GM23338 (cell line): ENCODE measurements at regions not wholly inside any gene's neighbourhood (a gene's known extent, or its start where the extent isn't known, plus 50 kb on each side); places are given as distances from the start of the nearest gene placed in this dataset.

Source experiments
- ATAC-seq: fragments of 200-7000 bp; cut with Tn5 transposase; 3 replicates; pipeline ENCODE4 v1.9.1; 2020
- DNase-seq: peaks from one replicate; pipeline ENCODE4 v3.0.0-alpha.2; 2015; ENCODE audit warnings: low spot score
- H2AFZ ChIP-seq: fragments of 200-600 bp; sonication (generic); 2 replicates; pipeline ENCODE4 v1.8.0; 2016; ENCODE audit warnings: antibody characterized with exemption, mild to moderate bottlenecking, moderate library complexity
- H3F3A ChIP-seq: fragments of 200-600 bp; sonication (generic); replicated peaks from 2 replicates; pipeline ENCODE4 v1.8.0; 2017; ENCODE audit warnings: antibody characterized with exemption, mixed run types, low read depth
- H3K27ac ChIP-seq: fragments of 200-600 bp; sonication (generic); 2 replicates; pipeline ENCODE4 v1.6.1; 2016; ENCODE audit warnings: low read depth
- H3K27me3 ChIP-seq: fragments of 200-600 bp; sonication (generic); 2 replicates; pipeline ENCODE4 v1.8.0; 2016; ENCODE audit warnings: mild to moderate bottlenecking, mixed run types, moderate library complexity; ENCODE audit not compliant: insufficient read depth
- H3K36me3 ChIP-seq: fragments of 200-600 bp; sonication (generic); 2 replicates; pipeline ENCODE4 v1.8.0; 2016; ENCODE audit warnings: mild to moderate bottlenecking; ENCODE audit not compliant: insufficient read depth
- H3K4me1 ChIP-seq: fragments of 200-600 bp; sonication (generic); 2 replicates; pipeline ENCODE4 v1.8.0; 2016; ENCODE audit warnings: mild to moderate bottlenecking, moderate library complexity; ENCODE audit not compliant: insufficient read depth
- H3K4me2 ChIP-seq: fragments of 200-600 bp; sonication (generic); 2 replicates; pipeline ENCODE4 v1.7.1; 2017; ENCODE audit warnings: mixed run types
- H3K4me3 ChIP-seq: fragments of 200-600 bp; sonication (generic); 2 replicates; pipeline ENCODE4 v1.6.1; 2016; ENCODE audit warnings: mixed run types
- H3K79me2 ChIP-seq: fragments of 200-600 bp; sonication (generic); replicated peaks from 2 replicates; pipeline ENCODE4 v1.8.0; 2017; ENCODE audit warnings: mild to moderate bottlenecking; ENCODE audit not compliant: insufficient read depth
- H3K9me2 ChIP-seq: fragments of 200-600 bp; sonication (generic); 2 replicates; pipeline ENCODE4 v1.8.0; 2017; ENCODE audit not compliant: insufficient read depth
- H4K20me1 ChIP-seq: fragments of 200-600 bp; sonication (generic); replicated peaks from 2 replicates; pipeline ENCODE4 v1.8.0; 2017; ENCODE audit warnings: mild to moderate bottlenecking; ENCODE audit not compliant: insufficient read depth
- H3K27ac Mint-ChIP-seq: 2 replicates; pipeline ENCODE4 v1.8.0; 2020; ENCODE audit warnings: inconsistent platforms, mild to moderate bottlenecking, moderate library complexity, mixed read lengths
- H3K27me3 Mint-ChIP-seq: 3 replicates; pipeline ENCODE4 v1.8.0; 2022; ENCODE audit warnings: low read depth, mild to moderate bottlenecking, moderate library complexity, mixed read lengths, inconsistent platforms; ENCODE audit not compliant: insufficient read depth, poor library complexity
- H3K36me3 Mint-ChIP-seq: 3 replicates; pipeline ENCODE4 v1.8.0; 2021; ENCODE audit warnings: low read depth, mild to moderate bottlenecking, inconsistent platforms, moderate library complexity, mixed read lengths
- H3K4me1 Mint-ChIP-seq: 3 replicates; pipeline ENCODE4 v1.8.0; 2020; ENCODE audit warnings: mild to moderate bottlenecking, inconsistent platforms, mixed read lengths
- H3K4me3 Mint-ChIP-seq: 3 replicates; pipeline ENCODE4 v1.8.0; 2021; ENCODE audit warnings: moderate library complexity, mild to moderate bottlenecking, inconsistent platforms, mixed read lengths
- H3K9me3 Mint-ChIP-seq: 3 replicates; pipeline ENCODE4 v1.8.0; 2020; ENCODE audit warnings: moderate library complexity, mild to moderate bottlenecking, inconsistent platforms, mixed read lengths
- CREB1 ChIP-seq: fragments of 250-450 bp; sonication (Bioruptor Pico); IDR thresholded peaks from 2 replicates; pipeline ENCODE4 v1.5.0; 2020; ENCODE audit warnings: low read depth, mild to moderate bottlenecking, moderate library complexity
- EZH2 ChIP-seq: fragments of 200-600 bp; sonication (generic); IDR thresholded peaks from one replicate; pipeline ENCODE4 v1.8.0; 2017; ENCODE audit warnings: antibody characterized with exemption, mild to moderate bottlenecking, low read depth; ENCODE audit not compliant: unreplicated experiment
- EZH2phosphoT487 ChIP-seq: fragments of 200-600 bp; sonication (generic); IDR thresholded peaks from one replicate; pipeline ENCODE4 v1.8.1; 2018; ENCODE audit warnings: antibody characterized with exemption; ENCODE audit not compliant: unreplicated experiment
- JUNB ChIP-seq: IDR thresholded peaks from one replicate; pipeline ENCODE4 v1.6.1; 2016; ENCODE audit warnings: antibody characterized with exemption; ENCODE audit not compliant: unreplicated experiment
- STAT1 ChIP-seq: IDR thresholded peaks from one replicate; pipeline ENCODE4 v1.6.1; 2016; ENCODE audit warnings: antibody characterized with exemption; ENCODE audit not compliant: unreplicated experiment
- ZNF114 ChIP-seq: fragments of 250-450 bp; sonication (Bioruptor Pico); IDR thresholded peaks from 2 replicates; pipeline ENCODE4 v1.5.0; 2020; ENCODE audit warnings: mild to moderate bottlenecking, moderate library complexity
- ZNF331 ChIP-seq: fragments of 250-450 bp; sonication (Bioruptor Pico); IDR thresholded peaks from 2 replicates; pipeline ENCODE4 v1.5.0; 2020; ENCODE audit warnings: low read depth, mild to moderate bottlenecking, moderate library complexity
- TF ChIP-seq, protein P1 (sequence below): IDR thresholded peaks from one replicate; pipeline ENCODE4 v1.6.1; 2018; ENCODE audit warnings: antibody characterized with exemption; ENCODE audit not compliant: unreplicated experiment

DNA sequence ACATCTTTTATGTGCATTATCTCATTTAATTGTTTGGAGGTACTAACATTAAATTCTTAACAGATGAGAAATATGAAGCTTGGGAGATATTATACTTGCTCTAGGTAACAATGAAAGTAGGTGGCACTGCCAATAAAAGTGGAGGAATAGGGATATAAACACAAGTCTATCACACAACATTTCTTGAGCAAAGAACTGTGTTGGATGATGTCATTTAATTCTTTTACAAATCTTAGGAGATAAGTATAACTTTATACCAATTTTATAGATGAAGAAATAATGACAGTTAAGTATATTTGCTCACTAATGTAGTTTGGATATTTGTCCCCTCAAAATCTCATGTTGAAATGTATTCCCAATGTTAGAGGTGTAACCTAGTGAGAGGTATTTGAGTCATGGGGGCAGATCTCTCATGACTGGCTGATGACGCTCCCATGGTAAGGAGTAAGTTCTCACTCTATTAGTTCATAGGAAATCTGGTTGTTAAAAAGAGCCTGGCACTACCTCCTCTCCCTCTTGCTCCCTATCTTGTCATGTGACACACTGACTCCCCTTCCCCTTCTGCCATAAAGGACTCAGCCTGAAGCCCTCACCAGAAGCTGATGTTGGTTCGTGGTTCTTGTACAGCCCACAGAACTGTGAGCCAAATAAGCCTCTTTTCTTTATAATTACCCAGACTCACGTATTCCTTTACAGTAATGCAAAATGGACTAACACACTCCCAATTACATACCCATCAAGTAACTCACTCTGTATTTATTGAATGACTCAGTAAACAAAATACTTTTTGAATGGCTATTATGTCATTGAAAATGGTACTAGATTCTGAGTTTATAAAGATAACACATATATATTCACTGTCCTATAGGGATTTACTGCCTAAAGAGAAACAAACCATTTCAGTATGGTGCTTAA, 146.8 kb upstream of the KITLG start:
- Mint-ChIP-seq H3K4me3 (no peak overlapping the region), H3K27ac (no peak overlapping the region), H3K36me3 (no peaks in the 10 kb centered on the region), H3K27me3 (peaks cover 3% of the 10 kb centered on the region), H3K4me1 (no peaks in the 10 kb centered on the region), H3K9me3 (no peaks in the 10 kb centered on the region)
- DNase-seq, result no peak
- H3K79me2 ChIP-seq, result no peaks in the 10 kb centered on the region
- no peak overlapping the region for H3K4me2 ChIP-seq
- TF ChIP-seq ZNF114 (CRISPR knock-in tag) (no peak), EZH2 (no peak), STAT1 (no peak), EZH2phosphoT487 (no peak), CREB1 (no peak), ZNF331 (CRISPR knock-in tag) (no peak)
- ATAC-seq, result no peak
- no peak overlapping the region for H2AFZ ChIP-seq
- no peaks in the 10 kb centered on the region for H3K27me3 ChIP-seq
- H3F3A ChIP-seq, result no peaks in the 10 kb centered on the region
- no peaks in the 10 kb centered on the region for H4K20me1 ChIP-seq
- H3K9me2 ChIP-seq, result no peaks in the 10 kb centered on the region
- no peaks in the 10 kb centered on the region for H3K4me1 ChIP-seq
- no peak overlapping the region for H3K4me3 ChIP-seq
- H3K27ac ChIP-seq, result no peak overlapping the region
- H3K36me3 ChIP-seq, result no peaks in the 10 kb centered on the region

GRCh38 chr12:88725592-88726143, 145.4 kb upstream of the KITLG start:
- Histone ChIP-seq H4K20me1 (no peaks in the 10 kb centered on the region), H3K36me3 (no peaks in the 10 kb centered on the region), H3K9me2 (no peaks in the 10 kb centered on the region), H3K4me1 (no peaks in the 10 kb centered on the region), H3K79me2 (no peaks in the 10 kb centered on the region), H3F3A (no peaks in the 10 kb centered on the region), H3K27me3 (no peaks in the 10 kb centered on the region), H3K4me3 (no peak overlapping the region), H3K27ac (no peak overlapping the region), H2AFZ (no peak overlapping the region), H3K4me2 (no peak overlapping the region)
- peaks cover 3% of the 10 kb centered on the region for H3K27me3 Mint-ChIP-seq
- ATAC-seq (no peak), DNase-seq (no peak)
- no peak overlapping the region for H3K27ac Mint-ChIP-seq
- H3K9me3 Mint-ChIP-seq, result no peaks in the 10 kb centered on the region
- no peaks in the 10 kb centered on the region for H3K4me1 Mint-ChIP-seq
- no peaks in the 10 kb centered on the region for H3K36me3 Mint-ChIP-seq
- no peak overlapping the region for H3K4me3 Mint-ChIP-seq
- TF ChIP-seq EZH2phosphoT487, result no peak

GRCh38 chr12:88723219-88723618, 142.9 kb upstream of the KITLG start:
- Histone ChIP-seq H3F3A (no peaks in the 10 kb centered on the region), H3K4me1 (no peaks in the 10 kb centered on the region), H4K20me1 (no peaks in the 10 kb centered on the region), H3K4me2 (no peak overlapping the region), H2AFZ (no peak overlapping the region), H3K9me2 (no peaks in the 10 kb centered on the region), H3K27ac (no peak overlapping the region), H3K79me2 (no peaks in the 10 kb centered on the region), H3K27me3 (no peaks in the 10 kb centered on the region), H3K36me3 (no peaks in the 10 kb centered on the region), H3K4me3 (no peak overlapping the region)
- no peaks in the 10 kb centered on the region for H3K36me3 Mint-ChIP-seq
- DNase-seq (no peak), ATAC-seq (no peak)
- no peaks in the 10 kb centered on the region for H3K4me1 Mint-ChIP-seq
- no peak overlapping the region for H3K4me3 Mint-ChIP-seq
- H3K27me3 Mint-ChIP-seq, result peaks cover 3% of the 10 kb centered on the region
- no peaks in the 10 kb centered on the region for H3K9me3 Mint-ChIP-seq
- H3K27ac Mint-ChIP-seq, result no peak overlapping the region
- no peak for TF ChIP-seq JUNB
- TF ChIP-seq, protein P1, sequence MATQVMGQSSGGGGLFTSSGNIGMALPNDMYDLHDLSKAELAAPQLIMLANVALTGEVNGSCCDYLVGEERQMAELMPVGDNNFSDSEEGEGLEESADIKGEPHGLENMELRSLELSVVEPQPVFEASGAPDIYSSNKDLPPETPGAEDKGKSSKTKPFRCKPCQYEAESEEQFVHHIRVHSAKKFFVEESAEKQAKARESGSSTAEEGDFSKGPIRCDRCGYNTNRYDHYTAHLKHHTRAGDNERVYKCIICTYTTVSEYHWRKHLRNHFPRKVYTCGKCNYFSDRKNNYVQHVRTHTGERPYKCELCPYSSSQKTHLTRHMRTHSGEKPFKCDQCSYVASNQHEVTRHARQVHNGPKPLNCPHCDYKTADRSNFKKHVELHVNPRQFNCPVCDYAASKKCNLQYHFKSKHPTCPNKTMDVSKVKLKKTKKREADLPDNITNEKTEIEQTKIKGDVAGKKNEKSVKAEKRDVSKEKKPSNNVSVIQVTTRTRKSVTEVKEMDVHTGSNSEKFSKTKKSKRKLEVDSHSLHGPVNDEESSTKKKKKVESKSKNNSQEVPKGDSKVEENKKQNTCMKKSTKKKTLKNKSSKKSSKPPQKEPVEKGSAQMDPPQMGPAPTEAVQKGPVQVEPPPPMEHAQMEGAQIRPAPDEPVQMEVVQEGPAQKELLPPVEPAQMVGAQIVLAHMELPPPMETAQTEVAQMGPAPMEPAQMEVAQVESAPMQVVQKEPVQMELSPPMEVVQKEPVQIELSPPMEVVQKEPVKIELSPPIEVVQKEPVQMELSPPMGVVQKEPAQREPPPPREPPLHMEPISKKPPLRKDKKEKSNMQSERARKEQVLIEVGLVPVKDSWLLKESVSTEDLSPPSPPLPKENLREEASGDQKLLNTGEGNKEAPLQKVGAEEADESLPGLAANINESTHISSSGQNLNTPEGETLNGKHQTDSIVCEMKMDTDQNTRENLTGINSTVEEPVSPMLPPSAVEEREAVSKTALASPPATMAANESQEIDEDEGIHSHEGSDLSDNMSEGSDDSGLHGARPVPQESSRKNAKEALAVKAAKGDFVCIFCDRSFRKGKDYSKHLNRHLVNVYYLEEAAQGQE, result no peak
